HG02623 (cell line): ENCODE measurements at regions not wholly inside any gene's neighbourhood (a gene's known extent, or its start where the extent isn't known, plus 50 kb on each side); places are given as distances from the start of the nearest gene placed in this dataset.
"Not testable (repeated sequence)": the region's sequence is repeated elsewhere in the genome, so short reads cannot be mapped to it uniquely, and the experiment has no call there.

Source experiments
- ATAC-seq: cut with Tn5 transposase; IDR thresholded peaks from one replicate; pipeline ENCODE4 v1.9.1; 2021; ENCODE audit warnings: moderate library complexity; ENCODE audit not compliant: unreplicated experiment

DNA sequence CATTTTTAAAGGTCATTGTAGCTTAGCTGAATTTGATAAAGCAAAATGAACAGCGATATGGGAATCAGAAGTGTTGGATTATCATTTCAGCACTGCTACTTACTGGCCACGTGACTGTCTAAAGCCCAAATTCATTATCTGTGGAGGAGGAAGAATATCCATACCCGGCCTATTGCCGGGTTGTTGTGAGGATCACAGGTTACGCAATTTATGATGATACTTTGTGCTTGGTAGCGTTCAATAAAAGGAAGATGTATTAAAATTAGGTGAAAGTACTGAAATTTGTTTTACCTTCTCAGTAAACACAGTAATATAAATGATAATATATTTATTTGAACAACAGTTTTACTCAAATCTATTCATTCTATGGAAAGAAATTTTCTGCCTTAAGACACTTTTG lies 1540.2 kb downstream of the ADGRL3 start:
- no peak for ATAC-seq

DNA sequence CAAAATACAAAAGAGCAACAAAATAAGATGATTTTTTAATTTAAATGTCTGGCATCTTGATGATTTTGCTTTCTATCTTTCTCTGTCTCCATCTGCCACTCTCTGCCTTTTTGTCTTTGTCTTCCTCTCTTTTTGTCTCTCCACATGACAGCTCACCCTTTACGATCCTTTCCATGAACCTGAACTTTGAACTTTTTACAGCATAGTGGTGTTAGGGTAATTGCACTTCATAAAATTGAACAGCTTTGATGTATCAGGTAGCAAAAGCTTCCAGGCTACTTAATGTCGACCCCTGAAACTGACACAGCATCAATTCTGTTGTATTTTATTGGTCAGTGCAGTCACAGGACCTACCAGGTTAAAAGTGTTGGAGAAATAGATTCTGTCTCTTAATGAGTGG lies 1517.0 kb downstream of the ADGRL3 start:
- ATAC-seq = no peak

DNA sequence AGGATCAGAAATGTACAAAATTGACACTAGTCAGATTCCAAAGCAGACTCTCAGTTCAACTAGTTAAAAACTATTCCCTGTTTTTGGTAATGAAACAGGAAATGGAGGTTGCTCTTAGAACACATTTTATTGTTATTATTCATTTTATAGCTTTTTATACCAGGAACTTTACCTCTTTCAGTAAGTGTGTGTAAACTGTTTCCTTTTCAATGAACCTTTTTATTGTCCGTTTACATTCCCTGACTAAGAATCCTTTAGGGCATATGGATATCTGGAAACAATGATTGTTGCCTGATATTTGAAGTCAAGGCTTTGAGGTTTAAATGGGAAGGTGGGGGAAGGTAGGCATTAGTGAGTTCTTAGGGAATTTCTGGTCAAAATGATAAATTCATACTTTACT lies 1511.4 kb downstream of the ADGRL3 start:
- no peak for ATAC-seq

DNA sequence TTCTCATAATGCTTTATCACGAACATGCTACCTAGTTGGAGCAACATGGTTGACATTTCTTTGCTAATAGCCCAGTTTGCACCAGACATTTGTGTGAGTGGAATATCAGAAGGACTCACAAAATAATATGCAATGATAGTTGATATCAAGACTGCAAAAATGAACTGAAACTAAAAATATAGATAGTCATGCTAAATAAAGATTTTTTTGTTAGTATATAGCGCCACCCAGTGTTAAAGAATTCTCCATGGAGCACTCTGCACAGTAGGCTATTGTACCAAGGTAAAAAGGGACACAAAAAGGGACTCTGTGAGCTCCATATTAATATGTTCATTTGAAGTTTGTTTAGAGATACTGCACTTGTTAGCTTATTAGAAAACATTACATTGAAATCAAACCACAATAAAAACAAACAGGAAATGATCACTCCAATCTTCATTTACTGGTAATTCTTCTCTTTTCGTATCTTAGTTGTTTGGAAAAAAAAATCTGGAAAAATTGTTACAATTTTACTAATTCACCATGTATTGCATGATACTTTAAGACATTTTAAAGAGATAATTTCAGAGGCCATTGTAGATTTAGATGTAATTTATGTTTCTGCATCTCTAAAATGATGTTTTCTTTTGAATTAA lies 1509.6 kb downstream of the ADGRL3 start:
- ATAC-seq = no peak

DNA sequence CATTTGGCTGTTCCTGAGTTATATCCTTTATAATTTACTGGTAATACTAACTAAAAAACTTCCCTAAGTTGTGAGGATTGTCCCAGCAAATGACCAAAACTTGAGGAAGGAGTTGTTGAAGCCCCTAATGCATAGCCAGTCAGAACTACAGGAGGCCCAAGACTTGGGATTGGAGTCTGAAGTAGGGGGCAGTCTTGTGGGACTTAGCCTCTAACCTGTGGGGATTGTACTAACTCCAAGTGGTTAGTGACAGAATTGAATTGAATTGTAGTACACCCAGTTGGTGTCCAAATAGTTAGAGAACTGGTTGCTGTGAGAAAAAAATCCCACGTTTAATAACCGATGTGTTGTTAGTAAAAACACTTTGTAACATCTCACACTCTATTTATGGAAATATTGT lies 1506.3 kb downstream of the ADGRL3 start:
- ATAC-seq = no peak

DNA sequence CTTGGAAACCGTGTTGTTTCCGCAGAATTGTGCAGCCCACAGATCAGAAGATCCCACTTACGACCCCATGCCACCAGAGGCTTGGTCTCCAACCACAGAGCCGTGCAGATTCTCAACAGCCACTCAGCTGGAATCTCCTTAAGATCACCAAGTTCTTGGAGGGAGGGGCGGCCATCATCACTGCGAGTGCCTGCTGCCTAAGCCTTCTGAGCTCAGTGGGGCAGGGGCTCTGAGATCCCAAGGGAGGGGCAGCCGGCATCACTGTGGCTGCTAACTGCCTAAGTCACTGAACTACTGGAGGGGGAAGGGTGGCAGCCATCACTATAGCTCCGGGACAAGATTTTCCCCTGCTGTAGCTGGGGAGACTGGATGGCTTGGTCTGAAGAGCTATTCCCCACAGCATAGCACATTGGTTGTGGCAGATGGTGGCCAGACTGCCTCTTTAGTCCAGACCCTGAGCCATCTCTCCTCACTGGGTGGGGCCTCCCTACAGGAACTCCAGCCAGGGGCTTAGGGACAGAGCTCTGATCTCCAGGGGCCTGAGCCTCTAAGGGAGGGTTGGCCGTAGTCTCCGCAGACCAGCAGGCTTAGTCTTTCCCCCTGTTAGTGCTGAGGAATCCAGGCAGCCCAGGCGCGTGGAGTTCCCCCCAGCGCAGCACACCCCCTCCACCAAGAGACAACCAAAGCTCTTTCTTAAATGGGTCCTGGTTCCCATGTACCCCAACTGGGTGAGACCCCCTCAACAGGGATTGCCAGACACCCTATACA lies 1483.9 kb downstream of the ADGRL3 start:
- no peak for ATAC-seq

DNA sequence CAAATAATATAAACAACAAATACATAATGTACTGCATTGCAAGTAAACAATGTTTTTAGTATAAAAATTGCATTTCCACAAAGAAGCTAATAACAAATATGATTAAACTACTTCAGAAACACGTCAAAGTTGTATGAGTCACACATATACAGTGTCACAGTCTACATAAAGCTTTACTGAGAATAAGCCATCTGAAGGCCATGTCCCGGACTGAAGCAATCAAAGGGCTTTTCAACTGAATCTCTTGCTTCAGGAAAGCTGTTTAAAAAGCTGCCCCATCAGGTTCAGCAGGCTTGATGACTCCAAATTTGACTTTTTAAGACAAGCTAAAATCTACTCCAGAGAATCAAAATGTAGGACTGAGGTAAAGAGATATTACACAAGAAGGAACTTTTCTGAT lies 1476.8 kb downstream of the ADGRL3 start:
- ATAC-seq = no peak

DNA sequence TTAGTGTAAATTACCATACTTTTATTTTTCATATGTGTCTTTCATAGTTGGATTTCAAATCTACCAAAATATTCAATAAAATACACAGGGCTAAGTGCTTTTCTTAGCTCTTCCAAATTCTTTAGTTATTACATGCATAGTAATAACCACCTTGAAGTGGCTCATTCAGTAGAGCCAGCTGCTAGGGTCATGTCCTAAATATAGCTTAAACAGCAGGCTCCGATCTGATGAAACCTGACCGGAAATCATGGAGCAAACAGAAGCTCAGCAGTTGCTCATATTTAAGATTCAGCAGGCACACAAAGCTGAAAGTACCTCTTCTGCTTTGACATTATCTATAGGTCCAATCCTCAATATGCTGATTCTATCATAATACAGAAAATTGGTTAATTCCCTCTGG lies 1470.4 kb downstream of the ADGRL3 start:
- no peak for ATAC-seq

DNA sequence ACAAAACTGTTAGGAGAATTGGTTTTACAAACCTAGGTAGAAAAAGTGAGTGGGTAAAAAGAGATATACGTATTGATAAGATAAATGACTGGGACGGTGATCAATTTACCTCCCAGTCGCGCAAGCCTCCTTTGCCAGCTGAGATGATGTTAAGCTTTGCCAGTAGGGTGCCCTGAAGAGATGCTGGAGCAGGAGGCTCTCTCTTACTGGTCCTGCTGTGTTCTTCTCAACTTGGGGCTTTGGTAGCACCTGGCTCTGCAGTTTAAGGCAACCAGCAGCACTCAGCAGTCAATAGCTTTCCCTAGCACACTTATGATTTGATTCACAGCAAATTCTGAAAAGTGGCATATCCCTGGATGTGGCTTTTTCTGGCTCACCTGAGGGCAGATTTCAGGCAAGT lies 1461.7 kb downstream of the ADGRL3 start:
- no peak for ATAC-seq

DNA sequence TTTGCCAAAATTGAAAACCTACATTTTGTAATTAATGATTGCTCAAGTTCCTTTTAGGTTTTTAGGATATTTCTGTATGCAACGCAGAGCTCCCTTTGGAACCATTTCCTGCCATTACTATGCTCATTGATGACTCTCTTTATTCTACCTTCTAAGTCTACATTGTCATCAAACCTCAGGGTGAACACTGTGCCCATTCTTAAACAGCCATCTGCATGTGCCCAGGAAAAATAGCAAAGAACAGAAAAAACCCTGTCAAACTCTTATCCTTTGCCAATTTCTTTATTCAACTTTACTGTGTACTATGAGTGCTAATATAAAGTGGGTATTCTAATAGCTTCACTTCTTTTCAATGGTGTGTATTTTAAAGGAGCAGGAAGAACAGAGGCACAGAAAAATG lies 1455.9 kb downstream of the ADGRL3 start:
- ATAC-seq = no peak

DNA sequence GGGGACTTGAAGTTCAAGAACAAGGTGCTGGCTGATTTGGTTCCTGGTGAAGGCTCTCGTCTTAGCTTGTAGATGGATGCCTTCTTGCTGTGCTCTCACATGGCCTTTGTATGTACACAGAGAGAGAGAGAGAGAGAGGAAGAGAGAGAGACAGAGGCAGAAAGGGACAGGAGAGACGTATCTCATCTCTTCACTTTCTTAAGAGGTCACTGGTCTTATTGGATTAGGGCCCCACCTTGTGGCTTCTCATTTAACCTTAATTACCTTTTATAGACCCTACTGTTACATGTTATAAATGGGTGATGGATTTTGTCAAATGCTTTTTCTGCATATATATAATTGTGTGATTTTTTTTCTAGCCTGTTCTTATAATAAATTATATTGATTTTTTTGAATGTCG lies 1444.2 kb downstream of the ADGRL3 start:
- ATAC-seq = no peak

DNA sequence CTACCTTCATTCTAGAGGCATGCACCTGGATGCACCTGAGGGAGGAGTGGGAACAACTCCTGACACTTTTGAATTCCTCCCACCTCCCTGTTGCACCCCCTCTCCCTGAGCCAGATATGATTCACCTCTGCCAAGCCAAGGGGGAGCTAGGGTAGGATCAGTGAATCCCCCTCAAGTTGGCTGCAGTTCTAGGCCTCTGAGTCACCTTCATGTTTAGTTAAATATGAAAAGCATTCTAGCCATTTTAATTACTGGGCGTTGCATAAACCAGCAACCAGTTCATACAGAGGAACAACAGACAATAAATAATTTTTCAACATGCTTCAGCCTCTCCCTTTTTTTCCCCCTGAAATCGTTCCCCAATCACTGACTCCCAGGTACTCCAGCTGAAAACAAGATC lies 1440.2 kb downstream of the ADGRL3 start:
- ATAC-seq = no peak

DNA sequence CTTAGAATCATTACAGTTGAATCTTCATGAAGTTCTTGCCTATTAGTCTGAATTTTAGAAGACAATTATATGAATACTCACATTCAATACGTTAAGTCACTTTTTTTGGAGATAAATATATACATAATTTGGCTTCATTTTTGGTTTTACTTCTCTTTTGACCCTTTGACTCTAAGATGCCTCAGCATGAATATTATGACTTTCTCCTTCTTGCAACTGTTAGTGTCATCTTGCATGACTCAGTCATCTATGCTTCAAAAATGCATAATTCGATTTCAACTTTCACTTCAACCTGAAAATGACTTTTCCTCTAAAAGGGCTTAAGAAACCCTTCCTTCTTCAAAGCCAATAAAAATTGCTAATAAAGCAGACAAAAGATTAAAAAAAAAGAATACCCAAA lies 1427.5 kb downstream of the ADGRL3 start:
- ATAC-seq = no peak

DNA sequence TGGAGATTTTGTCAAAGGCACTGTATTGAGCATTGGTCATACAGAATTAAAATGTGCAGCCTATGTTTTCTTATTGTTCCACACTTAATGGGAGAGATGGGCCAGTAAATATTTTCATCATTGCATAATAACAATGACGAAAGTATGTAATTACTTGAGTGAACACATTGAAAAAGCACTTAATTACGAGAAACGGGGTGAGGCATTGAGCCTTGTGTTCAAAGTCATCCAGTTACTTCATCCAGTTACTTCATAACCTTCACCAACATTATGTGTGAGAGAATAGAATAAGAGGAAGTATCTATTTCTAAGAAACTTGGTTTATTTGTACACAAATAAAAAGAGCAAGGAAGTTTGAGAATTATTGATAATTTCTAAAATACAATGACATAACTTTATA lies 1427.0 kb downstream of the ADGRL3 start:
- ATAC-seq = no peak

DNA sequence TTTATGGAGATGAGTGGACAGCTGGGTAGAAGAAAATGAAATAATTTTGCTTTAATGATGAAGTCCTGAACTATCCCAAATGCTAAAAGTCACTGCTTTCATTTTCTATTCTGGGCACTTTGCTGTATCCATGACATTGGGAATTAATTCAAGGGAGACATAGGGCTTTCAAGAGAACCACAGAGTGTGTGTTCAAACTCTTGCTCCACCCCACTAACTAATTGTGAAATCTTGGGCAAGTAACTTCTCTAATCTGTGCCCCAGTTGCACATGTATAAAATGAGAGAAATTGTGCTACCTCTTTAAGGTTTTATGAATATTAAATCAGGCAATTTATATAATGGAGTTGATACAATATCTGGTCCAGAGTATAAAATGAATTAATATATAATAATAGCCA lies 1422.0 kb downstream of the ADGRL3 start:
- ATAC-seq = no peak

DNA sequence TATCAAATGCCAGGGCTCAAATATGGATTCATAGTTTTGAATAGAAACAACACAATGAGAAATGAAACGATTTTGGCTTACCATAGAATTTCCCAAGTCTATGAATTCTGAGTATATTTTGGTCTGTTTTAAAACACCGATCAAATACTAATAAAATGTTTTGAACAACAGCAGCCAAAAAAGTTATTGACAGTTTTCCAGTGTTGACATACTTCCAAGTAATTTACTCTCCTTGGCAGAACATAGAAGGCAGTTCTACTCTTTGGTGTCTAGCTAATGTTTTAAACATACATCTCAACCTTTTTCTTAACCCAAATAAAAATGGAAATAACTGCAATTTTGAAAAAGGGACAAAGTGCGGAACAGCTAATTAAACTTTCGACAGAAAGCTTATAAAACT lies 1419.8 kb downstream of the ADGRL3 start:
- no peak for ATAC-seq

DNA sequence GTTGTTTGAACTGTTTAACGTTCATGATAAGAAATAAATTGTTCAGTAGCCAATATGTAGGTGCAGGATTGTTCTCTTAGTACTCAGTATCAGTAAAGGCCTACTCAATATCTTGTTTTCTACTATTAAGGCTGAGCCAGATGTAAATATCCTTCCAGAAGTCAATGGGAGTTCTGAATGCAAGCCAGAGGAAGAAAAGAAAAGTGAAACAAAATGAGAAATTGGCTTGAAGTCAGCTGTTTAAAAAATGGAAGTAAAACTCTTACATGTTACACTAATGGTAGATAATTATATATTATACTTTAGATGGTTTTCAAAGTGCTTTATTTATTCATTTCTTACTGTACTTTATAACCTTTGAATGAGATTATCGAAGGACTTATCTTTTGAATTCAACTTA lies 1417.9 kb downstream of the ADGRL3 start:
- no peak for ATAC-seq

DNA sequence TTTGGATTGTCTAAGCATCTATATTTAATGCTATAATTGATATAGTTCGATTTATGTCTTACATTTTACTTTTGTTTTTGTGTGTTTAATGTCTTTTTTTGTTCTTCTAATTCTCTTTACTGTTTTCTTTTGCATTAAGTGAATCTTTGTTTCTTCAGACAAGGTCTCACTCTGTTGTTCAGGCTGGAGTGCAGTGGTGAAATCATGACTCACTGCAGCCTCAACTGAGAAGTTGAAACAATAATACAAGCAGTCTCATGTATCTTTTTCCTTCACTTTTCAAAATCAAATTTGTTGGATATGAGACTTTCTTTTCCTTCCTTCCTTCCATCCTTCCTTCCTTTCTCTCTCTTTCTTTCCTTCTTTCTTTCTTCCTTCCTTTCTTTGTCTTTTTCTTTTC lies 1401.6 kb downstream of the ADGRL3 start:
- ATAC-seq = no peak

DNA sequence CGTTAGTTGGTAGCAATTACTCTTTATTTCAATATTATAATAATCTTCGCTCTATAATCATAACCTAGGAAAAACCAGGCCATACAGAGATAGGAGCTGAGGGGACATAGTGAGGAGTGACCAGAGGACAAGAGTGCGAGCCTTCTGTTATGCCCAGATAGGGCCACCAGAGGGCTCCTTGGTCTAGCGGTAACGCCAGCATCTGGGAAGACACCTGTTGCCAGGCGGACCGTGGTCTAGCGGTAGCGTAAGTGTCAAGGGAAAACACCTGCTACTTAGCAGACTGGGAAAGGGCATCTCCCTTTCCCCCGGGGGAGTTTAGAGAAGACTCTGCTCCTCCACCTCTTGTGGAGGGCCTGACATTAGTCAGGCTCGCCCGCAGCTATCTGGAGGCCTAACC lies 1395.1 kb downstream of the ADGRL3 start:
- ATAC-seq = not testable (repeated sequence)

DNA sequence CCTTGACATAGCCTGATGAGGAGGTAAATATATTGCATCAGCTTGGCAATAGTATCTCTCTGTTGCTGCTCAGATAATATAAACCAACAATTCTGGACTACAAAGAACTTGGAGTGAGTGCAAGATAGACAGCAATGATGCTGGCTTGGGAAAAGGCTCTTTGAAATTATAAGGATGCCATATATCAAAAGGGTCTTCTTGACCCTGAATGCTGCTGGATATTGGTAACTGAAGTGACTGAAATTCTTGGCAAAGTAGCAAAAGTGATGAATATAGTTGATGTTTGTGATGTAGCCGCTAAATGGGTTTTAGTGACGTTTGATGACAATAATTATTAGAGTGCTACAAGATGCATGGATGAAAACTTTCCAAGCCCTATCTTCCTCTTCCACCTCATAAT lies 1391.6 kb downstream of the ADGRL3 start:
- ATAC-seq = no peak

DNA sequence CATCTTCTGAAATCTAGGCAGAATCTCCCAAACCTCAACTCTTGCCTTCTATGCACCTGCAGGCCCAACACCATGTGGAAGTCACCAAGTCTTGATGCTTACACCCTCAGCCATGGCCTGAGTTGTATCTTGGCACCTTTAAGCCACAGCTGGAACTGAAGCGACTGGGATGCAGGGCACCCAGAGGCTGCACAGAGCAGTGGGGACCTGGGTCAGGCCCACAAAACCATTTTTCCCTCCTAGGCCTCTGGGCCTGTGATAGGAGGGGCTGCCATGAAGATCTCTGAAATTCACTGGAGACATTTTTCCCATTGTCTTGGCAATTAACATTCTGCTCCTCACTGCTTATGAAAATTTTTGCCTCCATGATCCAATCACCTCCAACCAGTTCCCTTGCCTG lies 1388.5 kb downstream of the ADGRL3 start:
- ATAC-seq = no peak

DNA sequence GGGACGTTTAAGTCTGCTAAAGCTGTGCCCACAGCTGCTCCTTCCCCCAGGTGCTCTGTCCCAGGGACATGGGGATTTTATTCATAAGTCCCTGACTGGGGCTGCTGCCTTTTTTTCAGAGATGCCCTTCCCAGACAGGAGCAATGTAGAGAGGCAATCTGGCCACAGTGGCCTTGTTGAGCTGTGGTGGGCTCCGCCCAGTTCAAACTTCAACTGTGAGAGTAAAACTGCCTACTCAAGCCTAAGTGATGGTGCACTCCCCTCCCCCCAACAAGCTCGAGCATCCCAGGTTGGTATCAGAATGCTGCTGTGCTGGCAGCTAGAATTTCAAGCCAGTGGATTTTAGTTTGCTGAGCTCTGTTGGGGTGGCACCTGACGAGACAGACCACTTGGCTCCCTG lies 1371.4 kb downstream of the ADGRL3 start:
- no peak for ATAC-seq

DNA sequence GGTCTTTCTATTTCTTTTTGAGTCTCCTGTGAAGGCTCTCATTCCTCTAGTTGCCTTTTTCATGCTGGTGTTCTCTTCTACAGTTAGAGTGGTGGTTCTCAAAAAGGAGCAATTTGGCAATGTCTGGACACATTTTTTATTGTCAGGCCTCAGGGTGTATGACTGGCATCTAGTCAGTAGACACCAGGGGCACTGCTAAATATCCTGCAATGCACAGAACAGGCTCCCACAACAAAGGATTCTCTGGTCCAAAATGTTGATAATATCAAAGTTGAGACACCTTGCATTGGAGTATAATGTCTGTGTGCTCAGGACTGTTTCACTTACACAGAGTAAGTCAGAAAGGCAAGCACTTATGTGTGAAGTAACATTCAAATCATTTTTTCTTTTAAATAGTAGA lies 1360.7 kb downstream of the ADGRL3 start:
- ATAC-seq = no peak
